NOMO-1 treated with DMSO at 0.1 percent for 48 hours (cell line): ENCODE measurements at regions not wholly inside any gene's neighbourhood (a gene's known extent, or its start where the extent isn't known, plus 50 kb on each side); places are given as distances from the start of the nearest gene placed in this dataset.
A peak's percentile ranks its signal among the peaks of the same experiment; 100 is the strongest.

Source experiments
- DNase-seq: peaks from one replicate; lab custom pipeline; 2025; ENCODE audit not compliant: unreplicated experiment; lab: John Stamatoyannopoulos, UW

DNA sequence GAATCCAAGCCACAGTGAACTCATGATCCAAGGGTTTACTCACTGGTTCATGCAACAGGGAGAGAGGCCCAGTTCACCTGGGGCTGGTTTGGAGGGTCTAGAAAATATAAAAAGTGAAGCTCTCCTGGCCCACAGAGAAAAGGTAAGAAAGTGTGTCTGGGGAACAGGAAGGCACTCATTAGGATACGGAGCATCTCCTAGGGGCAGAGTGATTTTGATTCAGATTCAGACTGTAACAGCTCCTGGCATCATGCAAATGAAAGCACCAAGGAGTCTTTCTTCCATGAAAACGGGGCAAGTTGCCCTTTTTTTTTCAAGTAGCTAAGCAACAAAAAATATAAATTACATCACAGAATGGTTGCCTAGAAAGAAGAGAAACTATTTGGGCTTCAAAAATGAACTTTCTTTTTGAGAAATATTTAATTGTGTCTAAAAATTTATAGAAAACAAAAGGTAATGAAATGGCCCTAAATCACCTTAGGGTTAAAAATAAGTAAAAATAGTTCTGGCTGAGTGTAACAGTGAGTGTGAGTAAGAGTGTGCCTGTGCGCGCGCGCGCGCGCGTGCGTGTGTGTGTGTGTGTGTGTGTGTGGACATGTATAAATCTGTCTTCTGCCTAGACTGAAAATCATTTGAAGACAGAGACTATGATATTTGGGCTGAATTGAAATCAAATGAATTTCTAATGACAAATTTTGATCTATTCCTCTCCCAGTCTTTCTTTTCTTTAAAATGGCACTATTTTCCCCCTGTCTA, 177.8 kb upstream of the ZNF462 start:
- DNase-seq = no peak

DNA sequence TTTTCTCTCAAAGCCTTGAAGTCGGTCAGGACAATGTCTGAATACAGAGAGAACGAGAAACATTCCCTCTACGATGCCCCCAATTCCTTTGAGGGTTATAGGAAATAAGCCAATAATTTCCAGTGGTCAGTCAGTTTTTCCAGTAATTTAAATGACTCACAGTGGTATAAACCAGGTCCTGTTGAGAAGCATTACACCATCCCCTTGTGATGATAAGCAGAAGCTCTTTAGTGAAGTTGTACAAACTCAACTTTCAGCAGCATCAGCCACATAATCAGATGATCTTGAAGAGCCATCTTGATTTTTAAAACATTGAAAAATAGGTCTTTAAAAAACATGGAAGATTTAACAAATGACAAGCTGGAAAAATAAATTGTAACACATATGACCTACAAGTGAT, 173.9 kb upstream of the ZNF462 start:
- no peak for DNase-seq

DNA sequence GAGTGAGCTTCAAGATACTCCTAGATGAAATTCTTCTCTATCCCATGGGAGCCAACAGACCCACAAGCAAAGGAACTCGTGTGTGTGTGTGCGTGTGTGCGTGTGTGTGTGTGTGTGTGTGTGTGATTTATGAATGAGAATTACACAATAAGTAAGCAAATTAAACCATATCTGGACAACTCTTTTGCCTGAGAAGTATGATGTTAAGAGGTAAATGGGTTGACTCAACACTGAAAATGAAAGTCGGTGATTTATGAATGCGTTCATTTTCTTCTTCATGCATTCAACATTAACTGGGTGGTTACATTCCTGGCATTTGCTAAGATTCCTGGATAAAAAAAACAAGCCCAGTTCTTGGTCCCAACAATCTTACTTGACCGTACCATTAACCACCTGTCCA, 171.3 kb upstream of the ZNF462 start:
- DNase-seq = no peak

DNA sequence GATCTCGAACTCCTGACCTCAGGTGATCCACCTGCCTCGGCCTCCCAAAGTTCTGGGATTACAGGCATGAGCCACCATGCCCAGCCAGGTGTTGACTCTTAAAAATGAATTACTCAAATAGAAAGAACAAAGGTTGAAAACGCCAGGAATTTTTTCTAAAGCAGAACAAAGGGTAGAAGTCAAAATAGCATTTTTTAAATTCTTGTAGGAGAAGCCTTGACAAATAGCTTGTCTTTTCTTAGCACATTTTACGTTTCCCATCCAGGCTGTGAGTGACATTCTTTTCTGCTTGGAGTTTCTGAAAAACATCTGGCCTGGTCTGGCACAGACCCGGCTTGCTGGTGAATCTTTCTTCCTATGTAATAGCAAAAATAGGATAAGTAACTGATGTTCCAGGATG, 169.4 kb upstream of the ZNF462 start:
- DNase-seq = no peak

DNA sequence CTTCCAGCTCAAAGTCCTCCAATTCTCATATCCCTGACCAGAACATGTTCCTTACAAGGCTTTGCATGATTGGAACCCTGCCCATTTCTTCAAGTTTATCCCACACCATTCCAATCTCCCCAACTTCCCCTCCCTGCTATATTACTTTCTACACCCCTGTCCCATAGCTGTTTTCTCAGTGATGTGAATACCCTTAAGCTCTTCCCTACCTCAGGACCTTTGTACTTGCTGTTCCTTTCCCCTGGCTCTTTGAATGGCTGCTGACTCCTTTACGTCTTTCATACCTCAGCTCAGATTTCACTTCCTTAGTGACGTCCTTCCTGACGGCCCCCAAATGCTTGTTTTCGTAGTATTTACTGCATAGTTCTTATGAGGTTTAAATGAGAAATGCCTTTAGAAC, 166.2 kb upstream of the ZNF462 start:
- DNase-seq = no peak

DNA sequence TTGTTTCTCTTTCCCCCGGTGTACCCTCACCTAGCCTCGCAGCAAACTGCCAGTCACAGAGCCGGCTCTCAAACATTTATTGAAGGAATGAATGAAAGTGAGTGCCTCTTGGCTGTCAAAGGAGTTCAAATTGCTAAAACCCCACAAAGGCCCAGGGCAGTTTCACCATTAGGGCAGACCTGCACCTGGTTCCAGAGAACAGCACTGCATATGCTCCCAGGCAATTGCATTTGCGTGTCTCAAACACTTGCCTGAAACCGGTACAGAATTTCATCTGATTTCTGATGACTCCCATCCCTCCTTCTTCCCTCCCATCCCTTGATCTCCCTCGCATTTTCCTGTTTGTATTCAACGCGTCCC, 165.6 kb upstream of the ZNF462 start:
- no peak for DNase-seq

DNA sequence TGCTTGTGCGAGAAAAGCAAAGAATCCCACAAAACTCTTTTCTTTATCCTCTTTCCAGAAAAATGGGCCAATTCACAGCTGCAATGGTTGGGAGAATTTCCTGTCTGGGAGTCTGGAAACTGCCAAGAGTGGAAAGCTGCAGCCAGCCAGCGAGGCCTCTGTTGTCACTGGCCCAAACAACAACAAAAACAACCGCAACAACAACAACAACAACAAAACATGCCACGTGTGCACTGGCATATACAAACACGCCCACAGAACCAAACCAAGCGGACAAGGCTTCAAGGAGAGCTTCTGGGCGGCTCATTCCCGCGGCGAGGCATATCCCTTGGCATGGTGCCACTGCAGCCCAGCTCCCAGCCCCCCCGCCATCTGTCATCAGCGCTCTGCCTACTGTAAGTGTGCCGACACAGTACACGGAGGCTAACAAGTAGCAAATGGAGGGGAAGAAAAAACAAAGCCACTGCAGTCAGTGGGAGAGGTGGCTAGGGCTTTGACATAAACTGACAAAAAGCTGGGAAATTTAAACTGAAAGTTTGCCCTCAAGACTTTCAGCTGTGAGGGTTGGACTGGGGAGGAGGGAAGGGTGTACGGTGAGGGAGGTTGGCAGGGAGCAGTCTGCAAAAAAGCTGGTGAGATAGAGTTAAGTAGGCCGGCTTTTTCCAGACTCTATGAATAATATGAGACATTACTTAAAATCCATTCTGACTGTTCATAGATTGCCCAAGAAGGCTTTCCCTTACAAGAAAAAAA, 165.0 kb upstream of the ZNF462 start:
- peak; percentile 1 for DNase-seq

DNA sequence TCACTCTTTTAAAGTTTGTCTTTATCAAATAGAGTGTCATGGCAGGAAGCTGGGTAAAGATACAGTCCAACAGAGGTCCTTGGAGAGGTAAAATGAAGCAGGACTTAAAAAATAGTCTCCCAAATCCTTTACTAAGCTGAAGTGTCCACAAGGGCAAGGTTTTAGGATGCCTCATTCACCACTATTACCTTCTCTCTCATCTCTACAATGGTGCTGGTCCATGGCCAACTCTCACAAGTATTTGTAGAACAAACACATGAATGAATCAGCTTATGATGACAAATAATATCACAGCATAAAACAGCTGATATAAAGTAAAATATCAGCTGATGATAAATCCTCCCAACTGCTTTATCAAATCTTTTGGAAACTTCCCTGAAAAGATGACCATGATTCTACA, 162.3 kb upstream of the ZNF462 start:
- DNase-seq = no peak

DNA sequence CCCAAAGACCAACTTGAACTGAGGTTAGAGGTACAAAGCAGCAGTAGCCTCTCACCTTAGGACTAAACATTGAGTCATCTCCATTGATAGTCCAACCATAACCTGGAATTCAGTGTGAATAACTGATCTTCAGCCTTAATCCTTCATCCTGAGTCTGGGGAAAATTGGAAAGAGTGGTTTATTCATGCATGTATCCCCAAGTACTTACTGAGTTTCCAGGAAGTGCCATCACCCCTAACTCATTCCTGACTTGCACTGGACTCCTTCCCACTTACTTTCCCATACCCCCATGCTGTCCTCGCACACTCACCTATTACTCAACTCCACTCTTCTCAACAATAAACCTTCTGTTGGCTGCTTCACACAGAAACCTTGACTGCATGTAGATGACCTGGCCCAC, 161.4 kb upstream of the ZNF462 start:
- no peak for DNase-seq

DNA sequence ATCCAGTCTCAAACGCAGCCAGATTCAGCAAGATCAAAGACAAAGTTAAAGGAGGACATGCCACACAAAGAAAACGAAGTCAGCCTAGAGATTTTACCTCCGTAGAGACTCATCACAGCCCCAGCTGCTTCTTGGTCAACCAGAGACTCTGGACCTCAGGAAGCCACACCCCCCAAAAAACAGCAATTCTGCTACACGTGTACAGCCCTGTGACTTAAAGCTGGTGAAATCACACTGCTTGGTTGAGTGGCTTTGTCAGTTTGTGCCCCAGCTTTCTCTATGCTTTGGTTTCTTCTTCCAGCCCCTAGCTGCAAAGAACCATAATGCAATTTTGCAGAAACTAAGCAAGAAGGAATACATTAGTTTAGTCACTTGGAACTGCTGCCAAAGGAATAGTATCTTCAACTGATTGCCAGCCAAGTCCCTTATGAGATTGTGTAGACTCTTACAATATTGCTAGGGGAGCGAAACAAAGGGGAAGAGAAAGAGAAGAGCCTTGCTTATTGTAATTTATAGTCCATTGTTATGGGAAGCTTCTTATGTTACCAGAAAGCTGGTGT, 158.8 kb upstream of the ZNF462 start:
- DNase-seq = no peak

DNA sequence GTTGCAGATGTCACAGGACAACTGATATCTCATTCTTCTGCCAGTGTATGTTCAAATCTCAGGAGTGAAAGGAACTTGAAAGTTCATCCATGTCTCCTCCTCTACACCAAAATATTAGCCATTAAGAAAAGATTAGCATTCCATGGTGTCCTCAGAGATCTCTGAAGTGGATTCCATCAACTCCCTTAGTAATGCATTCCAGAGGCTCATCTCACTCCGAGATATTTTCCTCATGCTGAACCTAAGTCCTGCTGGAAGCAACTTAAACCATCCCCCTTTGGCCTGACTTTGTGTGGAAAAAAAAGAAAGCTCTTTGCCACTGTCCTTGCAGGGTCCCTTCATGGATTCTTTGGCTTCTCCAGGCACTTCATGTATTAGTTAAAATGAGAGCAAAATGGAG, 155.7 kb upstream of the ZNF462 start:
- no peak for DNase-seq

DNA sequence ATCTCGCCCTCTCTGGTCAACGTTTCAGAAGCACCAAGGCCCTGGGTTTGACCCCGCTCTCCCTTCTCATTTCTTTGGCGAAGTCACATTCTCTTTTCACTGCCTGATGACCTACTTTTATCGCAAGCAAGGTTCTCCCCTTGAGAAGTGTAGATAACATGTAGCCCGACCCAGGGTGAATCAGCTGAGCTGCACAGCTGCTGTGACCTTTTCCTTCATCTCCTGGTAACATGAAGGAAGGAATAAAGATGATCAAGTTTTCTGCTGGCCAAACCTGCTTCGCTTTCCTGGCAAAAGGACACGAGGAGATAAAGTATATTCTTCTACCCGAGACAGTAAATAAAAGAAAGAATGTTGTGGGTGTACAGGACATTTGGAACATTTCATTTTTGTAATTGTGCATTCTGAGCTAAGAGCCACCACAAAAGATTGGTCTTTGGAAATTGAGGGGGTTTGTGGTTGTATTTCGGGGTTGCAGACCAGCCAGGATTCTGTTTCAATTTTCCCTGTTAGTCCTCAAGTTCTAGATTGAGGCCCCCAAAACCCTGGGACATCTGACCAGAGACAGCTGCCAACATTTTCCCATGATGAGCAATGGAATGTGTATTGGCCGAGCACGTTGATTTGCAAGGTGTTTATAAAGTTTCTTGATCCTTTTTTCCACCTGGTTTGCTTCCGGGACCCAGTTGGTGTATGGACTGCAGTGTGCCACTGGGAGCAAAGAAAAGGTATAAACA, 155.1 kb upstream of the ZNF462 start:
- no peak for DNase-seq

DNA sequence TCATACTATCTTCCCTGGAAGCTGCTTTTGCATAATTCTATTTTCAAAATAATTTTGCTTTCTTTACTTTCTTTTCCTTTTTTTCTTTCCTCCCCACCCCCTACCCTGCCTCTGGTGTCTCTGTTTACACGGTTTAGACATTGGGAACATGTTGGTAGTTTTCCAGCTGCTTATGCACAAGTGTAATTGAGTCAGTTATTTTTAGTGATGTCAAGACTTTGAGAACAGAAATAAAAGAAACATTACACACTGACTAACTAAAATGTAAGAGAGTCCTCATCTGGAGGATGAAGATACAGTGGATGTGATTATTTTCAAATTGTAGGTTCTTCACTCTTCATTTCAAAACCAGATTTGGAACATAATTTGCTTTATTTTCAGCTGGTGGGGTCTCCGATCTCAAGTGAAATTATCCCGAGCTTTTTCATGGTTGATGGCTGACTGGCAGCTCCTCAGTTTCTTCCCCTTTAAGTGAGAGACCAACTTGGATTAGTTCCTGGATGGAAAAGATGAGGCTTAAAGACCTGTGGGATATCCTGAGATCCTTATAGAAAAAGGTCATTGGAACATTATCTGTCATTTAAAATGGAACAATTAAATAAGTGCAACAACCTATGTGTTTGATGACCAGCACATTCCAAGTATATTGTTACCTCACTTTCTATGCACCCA, 154.4 kb upstream of the ZNF462 start:
- DNase-seq = no peak

DNA sequence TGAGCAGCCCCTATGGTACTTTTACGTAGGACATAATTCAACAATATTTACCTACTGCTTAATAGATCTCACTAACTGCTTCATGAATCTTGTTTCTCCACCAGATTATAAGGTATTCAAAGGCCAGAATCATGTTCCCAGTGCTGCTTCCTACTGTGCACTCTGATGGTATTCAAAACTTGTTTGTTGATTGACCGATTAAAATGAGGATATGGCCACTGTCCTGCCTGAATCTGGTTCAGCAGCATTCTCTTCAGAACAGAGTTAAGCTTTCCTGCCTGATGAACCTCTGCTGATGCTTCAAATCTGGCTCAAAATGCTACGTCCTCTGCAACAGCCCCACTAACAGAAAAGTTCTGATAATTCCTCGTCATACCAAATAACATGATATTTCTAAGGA, 150.7 kb upstream of the ZNF462 start:
- no peak for DNase-seq

DNA sequence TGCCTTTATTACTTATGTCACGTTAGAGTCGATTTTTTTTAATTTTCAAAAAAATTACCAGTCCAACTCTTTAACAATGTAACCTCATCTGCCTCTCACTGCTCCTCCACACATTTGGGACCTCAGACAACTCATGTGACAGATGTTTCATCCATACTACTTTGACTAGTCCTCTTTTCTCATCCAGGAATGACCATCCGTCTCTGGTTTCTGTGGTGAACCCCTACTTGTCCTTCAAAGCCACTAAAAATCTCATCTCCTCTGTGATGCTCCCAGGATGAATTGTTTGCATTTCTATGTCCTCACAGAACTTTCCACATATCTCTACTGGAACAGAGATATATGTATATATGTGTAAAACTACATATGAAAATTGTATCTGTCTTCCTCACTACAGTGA, 149.8 kb upstream of the ZNF462 start:
- DNase-seq = no peak

DNA sequence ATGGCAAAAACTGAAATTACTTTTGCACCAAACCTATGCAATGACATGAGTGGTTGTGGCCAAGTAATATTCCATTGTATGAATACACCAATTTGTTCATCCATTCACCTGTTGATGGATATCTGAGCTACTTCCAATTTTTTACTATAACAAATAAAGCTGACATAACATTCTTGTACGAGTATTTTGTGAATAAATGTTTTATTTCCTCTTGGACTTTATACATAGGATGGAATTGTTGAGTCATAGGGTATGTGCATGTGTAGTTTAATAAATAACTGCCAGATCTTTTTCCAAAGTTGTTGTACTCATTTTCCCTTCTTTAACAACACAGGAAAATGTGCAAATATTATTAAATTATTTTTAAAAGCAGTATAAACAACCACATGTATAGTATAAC, 146.1 kb upstream of the ZNF462 start:
- no peak for DNase-seq

DNA sequence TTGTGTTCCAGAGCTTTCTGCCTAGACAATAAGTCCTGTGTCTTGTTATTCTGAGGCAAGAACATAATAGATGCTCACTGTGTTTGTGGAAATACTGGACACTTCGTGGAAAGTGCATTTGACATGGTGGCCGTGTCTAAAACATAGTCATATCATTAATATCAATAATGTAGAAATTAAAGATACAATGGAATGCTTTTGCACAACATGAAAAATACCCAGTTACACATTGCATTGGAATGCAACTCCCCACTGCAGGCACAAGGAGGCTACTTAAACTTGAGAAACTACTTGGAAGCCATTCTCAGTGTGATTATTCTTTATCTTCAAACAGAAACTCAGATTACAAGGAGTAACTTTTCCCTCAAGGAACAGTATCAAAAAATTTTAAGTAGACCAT, 145.3 kb upstream of the ZNF462 start:
- no peak for DNase-seq

DNA sequence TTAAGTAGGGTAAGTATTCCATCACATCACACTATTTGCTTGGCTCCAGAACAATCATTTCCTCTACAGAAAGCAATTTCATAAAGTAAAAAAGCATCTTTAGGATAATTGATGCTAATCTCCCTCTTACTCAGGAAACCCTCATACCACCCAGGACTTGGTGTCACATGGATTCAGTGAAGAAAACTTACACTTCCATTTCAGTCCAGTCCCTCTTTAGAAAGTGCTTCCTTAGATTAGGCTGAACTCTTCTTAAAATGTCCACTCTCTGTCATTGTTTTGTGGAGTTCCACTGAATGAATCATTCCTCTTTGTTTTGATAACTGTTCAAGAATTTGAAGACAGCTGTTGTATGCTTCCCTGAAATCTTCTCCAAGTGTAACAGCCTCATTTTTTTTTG, 144.0 kb upstream of the ZNF462 start:
- DNase-seq = no peak

DNA sequence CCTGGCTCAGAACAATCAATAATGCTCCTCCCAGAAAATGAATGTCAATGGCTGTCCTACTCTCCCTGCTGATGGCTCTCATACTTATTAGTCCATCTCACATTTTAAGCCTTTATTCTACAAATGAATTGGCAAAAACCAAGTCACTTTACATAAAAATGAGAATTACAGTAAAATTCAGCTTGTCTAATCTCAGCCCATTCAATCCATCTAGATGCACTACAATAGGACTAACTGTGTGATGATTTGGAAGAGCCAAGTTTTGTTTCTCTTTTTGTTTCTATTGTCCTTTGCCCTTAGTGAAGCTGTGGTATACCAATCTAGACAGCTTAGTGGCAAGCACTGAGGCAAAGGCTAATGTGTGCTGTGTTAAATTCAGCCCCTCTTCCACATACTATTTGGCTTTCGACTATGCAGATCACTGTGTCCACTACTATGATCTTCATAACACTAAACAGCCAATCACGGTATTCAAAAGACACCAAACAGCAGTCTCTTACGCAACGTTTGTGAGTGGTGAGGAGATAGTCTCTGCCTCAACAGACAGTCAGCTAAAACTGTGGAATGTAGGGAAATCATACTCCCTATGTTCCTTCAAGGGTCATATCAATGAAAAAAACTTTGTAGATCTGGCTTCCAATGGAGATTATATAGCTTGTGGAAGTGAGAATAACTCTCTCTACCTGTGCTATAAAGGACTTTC, 140.8 kb upstream of the ZNF462 start:
- DNase-seq = no peak

DNA sequence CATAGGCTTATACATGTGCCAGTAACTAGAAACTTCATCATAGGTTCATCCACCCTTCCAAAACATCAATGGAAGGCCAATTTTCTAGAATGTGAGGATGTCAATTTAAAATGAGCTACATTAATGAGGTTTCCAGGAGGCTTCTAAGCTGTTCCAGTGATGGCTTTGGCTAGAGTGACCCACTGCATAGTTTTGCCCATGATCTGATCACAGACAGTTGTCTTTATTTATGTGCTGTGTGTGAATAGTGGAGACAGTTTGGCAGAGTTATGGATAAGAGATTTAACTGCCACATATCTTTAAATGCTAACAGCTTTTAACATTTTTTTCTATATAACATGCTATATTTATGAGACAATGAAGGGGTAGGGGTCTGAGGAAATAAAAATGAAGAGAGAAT, 139.0 kb upstream of the ZNF462 start:
- DNase-seq = no peak

DNA sequence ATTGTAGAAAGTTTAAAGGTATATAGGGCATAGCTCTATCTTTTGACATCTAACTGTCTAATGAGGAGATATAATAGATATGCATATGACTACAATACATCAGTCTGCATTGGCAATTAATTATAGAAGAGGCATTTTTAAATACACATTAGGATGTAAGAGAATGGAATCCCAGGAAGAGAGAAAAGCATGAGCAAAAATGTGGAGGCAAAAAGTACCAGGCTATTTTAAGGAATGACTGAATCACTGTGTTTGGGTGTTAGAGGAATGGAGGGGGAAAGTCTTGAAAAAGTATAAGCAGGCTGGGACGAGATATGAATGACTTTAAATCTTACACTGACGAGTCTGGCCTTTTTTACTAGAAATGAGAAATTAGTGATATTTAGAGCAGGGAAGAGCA, 138.4 kb upstream of the ZNF462 start:
- no peak for DNase-seq
